Neural crest cell (in vitro differentiated cells): ENCODE measurements at regions not wholly inside any gene's neighbourhood (a gene's known extent, or its start where the extent isn't known, plus 50 kb on each side); places are given as distances from the start of the nearest gene placed in this dataset.
"Not testable (repeated sequence)": the region's sequence is repeated elsewhere in the genome, so short reads cannot be mapped to it uniquely, and the experiment has no call there.

Source experiments
- DNase-seq: peaks from one replicate; pipeline ENCODE4 v3.0.0; 2021; ENCODE audit warnings: low read depth, mixed read lengths, low spot score
- H3K27ac Mint-ChIP-seq: one replicate; pipeline ENCODE4 v1.8.0; 2021; ENCODE audit warnings: mild to moderate bottlenecking, mixed read lengths; ENCODE audit not compliant: unreplicated experiment
- H3K27me3 Mint-ChIP-seq: 2 replicates; pipeline ENCODE4 v1.8.0; 2021; ENCODE audit warnings: low read depth, mild to moderate bottlenecking, mixed read lengths
- H3K36me3 Mint-ChIP-seq: 2 replicates; pipeline ENCODE4 v1.8.0; 2021; ENCODE audit warnings: low read depth, mild to moderate bottlenecking, mixed read lengths
- H3K4me1 Mint-ChIP-seq: 2 replicates; pipeline ENCODE4 v1.8.0; 2021; ENCODE audit warnings: mixed read lengths
- H3K4me3 Mint-ChIP-seq: one replicate; pipeline ENCODE4 v1.8.0; 2021; ENCODE audit warnings: mild to moderate bottlenecking, mixed read lengths
- H3K9me3 Mint-ChIP-seq: 2 replicates; pipeline ENCODE4 v1.8.0; 2021; ENCODE audit warnings: mixed read lengths
- TF ChIP-seq, protein P1 (sequence below): fragments of 200-600 bp; sonication (generic); conservative IDR thresholded peaks from 2 replicates; pipeline ENCODE4 v1.5.0; 2021; ENCODE audit warnings: antibody characterized with exemption, mild to moderate bottlenecking

DNA sequence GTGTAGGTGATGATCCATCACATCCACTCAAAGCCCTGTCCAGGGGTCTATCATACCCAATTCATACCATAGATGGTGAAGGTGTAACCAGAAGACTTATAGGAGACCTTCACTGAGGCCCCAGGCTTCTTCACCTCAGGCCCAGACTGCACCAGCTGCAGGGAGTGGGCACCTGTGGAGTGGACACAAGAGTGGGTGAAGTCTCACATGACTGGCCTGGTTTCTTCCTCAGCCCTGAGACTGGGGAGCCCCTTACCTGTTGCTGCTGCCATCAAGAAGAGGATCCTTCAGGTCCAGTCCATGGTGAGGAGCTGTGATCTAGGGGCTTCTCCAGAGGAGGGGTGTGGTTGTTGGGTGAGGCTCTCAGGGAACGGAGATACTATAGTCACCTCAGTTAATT, 851.0 kb downstream of the TMEM121 start:
- H3K4me1 Mint-ChIP-seq: no peaks in the 10 kb centered on the region
- peaks cover 15% of the 10 kb centered on the region for H3K36me3 Mint-ChIP-seq
- H3K27me3 Mint-ChIP-seq: no peaks in the 10 kb centered on the region
- H3K27ac Mint-ChIP-seq: no peak overlapping the region
- no peak overlapping the region for H3K4me3 Mint-ChIP-seq
- H3K9me3 Mint-ChIP-seq: peaks cover 18% of the 10 kb centered on the region
- TF ChIP-seq, protein P1, sequence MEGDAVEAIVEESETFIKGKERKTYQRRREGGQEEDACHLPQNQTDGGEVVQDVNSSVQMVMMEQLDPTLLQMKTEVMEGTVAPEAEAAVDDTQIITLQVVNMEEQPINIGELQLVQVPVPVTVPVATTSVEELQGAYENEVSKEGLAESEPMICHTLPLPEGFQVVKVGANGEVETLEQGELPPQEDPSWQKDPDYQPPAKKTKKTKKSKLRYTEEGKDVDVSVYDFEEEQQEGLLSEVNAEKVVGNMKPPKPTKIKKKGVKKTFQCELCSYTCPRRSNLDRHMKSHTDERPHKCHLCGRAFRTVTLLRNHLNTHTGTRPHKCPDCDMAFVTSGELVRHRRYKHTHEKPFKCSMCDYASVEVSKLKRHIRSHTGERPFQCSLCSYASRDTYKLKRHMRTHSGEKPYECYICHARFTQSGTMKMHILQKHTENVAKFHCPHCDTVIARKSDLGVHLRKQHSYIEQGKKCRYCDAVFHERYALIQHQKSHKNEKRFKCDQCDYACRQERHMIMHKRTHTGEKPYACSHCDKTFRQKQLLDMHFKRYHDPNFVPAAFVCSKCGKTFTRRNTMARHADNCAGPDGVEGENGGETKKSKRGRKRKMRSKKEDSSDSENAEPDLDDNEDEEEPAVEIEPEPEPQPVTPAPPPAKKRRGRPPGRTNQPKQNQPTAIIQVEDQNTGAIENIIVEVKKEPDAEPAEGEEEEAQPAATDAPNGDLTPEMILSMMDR: no peak
- DNase-seq: no peak

DNA sequence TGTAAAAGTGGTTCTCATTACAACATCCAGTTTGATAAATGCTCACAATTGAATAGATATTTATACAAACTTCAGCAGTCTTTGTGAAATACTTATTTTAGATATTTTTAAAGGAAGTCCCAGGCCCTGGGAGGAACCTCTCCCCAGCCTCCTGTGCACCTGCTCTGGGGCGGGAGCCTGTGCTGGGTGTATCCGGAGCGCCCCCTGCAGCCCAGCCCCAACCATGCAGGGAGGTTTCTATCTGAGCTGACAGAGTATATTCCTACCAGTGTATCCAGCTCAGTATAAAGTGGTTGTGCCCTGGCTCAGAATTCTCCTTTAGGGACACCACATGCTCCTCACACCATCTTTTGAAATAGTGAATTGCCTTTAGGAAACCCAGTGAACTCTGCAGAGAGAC, 851.8 kb downstream of the TMEM121 start:
- H3K36me3 Mint-ChIP-seq: peaks cover 14% of the 10 kb centered on the region
- no peaks in the 10 kb centered on the region for H3K4me1 Mint-ChIP-seq
- TF ChIP-seq, protein P1: no peak
- no peak overlapping the region for H3K27ac Mint-ChIP-seq
- no peak overlapping the region for H3K4me3 Mint-ChIP-seq
- H3K9me3 Mint-ChIP-seq: peaks cover 19% of the 10 kb centered on the region
- no peaks in the 10 kb centered on the region for H3K27me3 Mint-ChIP-seq
- DNase-seq: no peak

DNA sequence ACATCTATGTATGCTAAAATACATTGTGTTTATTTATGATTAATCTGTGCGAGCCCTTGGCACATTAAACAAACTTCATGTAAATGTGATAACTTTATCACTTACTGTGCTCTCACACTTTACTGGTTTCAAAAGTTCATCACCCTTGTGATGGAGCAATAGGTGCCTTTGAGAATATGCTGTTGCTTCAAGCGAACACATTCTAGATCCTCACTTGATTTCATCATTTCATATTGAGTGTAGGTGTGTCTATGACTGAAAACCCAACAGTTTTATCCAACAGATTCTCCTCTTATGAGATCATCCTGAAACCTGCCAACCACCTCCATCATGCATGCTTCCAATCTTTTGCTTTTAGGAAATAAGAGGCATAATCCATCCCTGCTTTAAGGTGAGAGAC, 854.4 kb downstream of the TMEM121 start:
- Mint-ChIP-seq H3K36me3 (peaks cover 5% of the 10 kb centered on the region), H3K4me3 (no peak overlapping the region), H3K9me3 (peaks cover 15% of the 10 kb centered on the region), H3K27me3 (no peaks in the 10 kb centered on the region), H3K4me1 (no peaks in the 10 kb centered on the region), H3K27ac (no peak overlapping the region)
- no peak for DNase-seq
- TF ChIP-seq, protein P1: no peak

DNA sequence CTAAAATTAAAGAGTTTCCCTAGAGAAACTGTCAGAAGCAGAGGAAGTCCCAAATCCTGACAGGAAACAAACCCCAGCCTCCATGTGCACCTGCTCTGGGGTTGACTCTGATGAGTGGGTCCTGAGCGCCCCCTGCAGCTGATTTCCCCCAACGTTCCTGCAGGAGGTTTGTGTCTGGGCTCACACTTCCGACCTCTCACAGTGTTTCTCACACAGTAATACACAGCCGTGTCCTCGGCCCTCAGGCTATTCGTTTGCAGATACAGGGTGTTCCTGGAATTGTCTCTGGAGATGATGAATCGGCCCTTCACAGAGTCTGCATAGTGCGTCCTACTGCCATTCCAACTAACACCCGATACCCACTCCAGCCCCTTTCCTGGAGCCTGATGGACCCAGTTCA, 862.8 kb downstream of the TMEM121 start:
- not testable (repeated sequence) for H3K27me3 Mint-ChIP-seq

DNA sequence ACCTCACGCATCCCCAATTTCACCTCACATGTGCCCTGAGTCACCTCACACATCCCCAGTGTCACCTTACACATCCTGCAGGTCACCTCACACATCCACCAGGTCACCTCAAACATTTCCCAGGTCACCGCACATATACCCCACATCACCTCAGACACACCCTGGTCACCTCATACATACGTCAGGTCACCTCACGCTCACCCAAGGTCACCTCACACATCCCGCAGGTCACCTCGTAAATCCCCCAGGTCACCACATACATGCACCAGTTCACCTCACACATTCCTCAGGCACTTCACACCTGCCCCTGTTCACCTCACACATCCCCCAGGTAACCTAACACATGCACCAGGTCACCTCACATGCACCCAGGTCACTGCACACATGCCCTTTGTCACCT, 864.0 kb downstream of the TMEM121 start:
- H3K27ac Mint-ChIP-seq: no peak overlapping the region
- DNase-seq: no peak
- no peaks in the 10 kb centered on the region for H3K27me3 Mint-ChIP-seq
- H3K4me1 Mint-ChIP-seq: no peaks in the 10 kb centered on the region
- no peak overlapping the region for H3K4me3 Mint-ChIP-seq
- peaks cover 13% of the 10 kb centered on the region for H3K36me3 Mint-ChIP-seq
- TF ChIP-seq, protein P1: no peak
- peaks cover 34% of the 10 kb centered on the region for H3K9me3 Mint-ChIP-seq

More for the DNA sequence above, 862.8 kb downstream of the TMEM121 start:
- not testable (repeated sequence) for H3K27ac Mint-ChIP-seq, H3K4me1 Mint-ChIP-seq, DNase-seq, H3K4me3 Mint-ChIP-seq
- Mint-ChIP-seq H3K36me3 (peaks cover 13% of the 10 kb centered on the region), H3K9me3 (peaks cover 31% of the 10 kb centered on the region)

DNA sequence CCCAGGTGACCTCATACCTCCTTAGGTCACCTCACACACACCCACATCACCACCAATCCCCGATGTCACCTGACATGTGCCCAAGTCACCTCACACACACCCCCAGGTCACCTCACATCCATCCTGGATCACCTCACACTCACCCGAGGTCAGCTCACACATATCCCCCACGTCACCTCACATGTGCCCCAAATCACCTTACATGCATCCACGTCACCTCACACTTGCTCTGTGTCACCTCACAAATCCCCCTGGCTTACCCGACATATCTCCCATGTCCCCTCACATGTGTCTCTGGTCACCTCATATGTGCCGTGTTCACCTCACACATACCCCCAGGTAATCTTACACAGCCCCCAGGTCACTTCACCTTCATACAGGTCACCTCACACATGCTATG, 864.6 kb downstream of the TMEM121 start:
- Mint-ChIP-seq H3K27me3 (no peaks in the 10 kb centered on the region), H3K9me3 (peaks cover 35% of the 10 kb centered on the region), H3K4me3 (no peak overlapping the region), H3K27ac (no peak overlapping the region), H3K36me3 (peaks cover 13% of the 10 kb centered on the region), H3K4me1 (no peaks in the 10 kb centered on the region)
- TF ChIP-seq, protein P1: no peak
- no peak for DNase-seq
